CD14-positive monocyte (primary cell): ENCODE measurements at regions not wholly inside any gene's neighbourhood (a gene's known extent, or its start where the extent isn't known, plus 50 kb on each side); places are given as distances from the start of the nearest gene placed in this dataset.

ENCODE experiments used
- DNase-seq, 3 donors: peaks; one replicate each; pipeline ENCODE4 v3.0.0-alpha.2; 2011 to 2022
- H2AFZ ChIP-seq: 2 replicates; pipeline ENCODE4 v1.6.0; 2012; ENCODE audit warnings: mild to moderate bottlenecking, low read depth, low read length, inconsistent platforms; ENCODE audit not compliant: insufficient read depth, poor library complexity, severe bottlenecking
- H3K27ac ChIP-seq, 2 donors: 1 replicate in 1 of 2; 2 replicates in 1 of 2; pipeline ENCODE4 v1.5.1; 2012 to 2013; ENCODE audit warnings: low read length in 2 of 2, control low read depth in 1 of 2, inconsistent platforms in 1 of 2, low read depth in 1 of 2, mild to moderate bottlenecking in 1 of 2
- H3K27me3 ChIP-seq, 2 donors: one replicate each; pipeline versions ENCODE4 v1.6.0 to v1.6.1; 2011 to 2013; ENCODE audit warnings: low read length in 2 of 2; ENCODE audit not compliant: control insufficient read depth in 2 of 2, insufficient read depth in 2 of 2
- H3K36me3 ChIP-seq, 2 donors: replicated peaks in 1 of 2; 1 replicate in 1 of 2; 2 replicates in 1 of 2; pipeline versions ENCODE4 v1.5.1 to v1.6.1; 2012 to 2013; ENCODE audit warnings: low read length in 2 of 2, control low read depth in 1 of 2, inconsistent platforms in 1 of 2, mild to moderate bottlenecking in 1 of 2; ENCODE audit not compliant: insufficient read depth in 2 of 2, control insufficient read depth in 1 of 2
- H3K4me1 ChIP-seq, 2 donors: 1 replicate in 1 of 2; 2 replicates in 1 of 2; pipeline versions ENCODE4 v1.5.1 to v1.6.1; 2012 to 2013; ENCODE audit warnings: low read length in 2 of 2, control low read depth in 1 of 2, inconsistent platforms in 1 of 2, mild to moderate bottlenecking in 1 of 2, moderate library complexity in 1 of 2; ENCODE audit not compliant: insufficient read depth in 2 of 2, control insufficient read depth in 1 of 2
- H3K4me2 ChIP-seq: replicated peaks from 2 replicates; pipeline ENCODE3; 2012; ENCODE audit warnings: low read length, moderate library complexity, mild to moderate bottlenecking; ENCODE audit not compliant: poor library complexity, severe bottlenecking; ENCODE audit errors: extremely low read depth
- H3K4me3 ChIP-seq, 3 experiments: fragments of 200-600 bp in 1 of 3; sonication (generic) in 1 of 3; replicated peaks in 1 of 3; 1 replicate in 2 of 3; 2 replicates in 1 of 3; pipeline ENCODE4 v1.5.1; 2011 to 2013; ENCODE audit warnings: low read length in 3 of 3, mild to moderate bottlenecking in 3 of 3, control low read depth in 2 of 3, low read depth in 2 of 3, inconsistent platforms in 1 of 3, moderate library complexity in 1 of 3
- H3K79me2 ChIP-seq: 2 replicates; pipeline ENCODE4 v1.6.0; 2012; ENCODE audit warnings: mild to moderate bottlenecking, control low read depth, inconsistent platforms, low read length, moderate library complexity; ENCODE audit not compliant: insufficient read depth
- H3K9ac ChIP-seq: 2 replicates; pipeline ENCODE4 v1.6.0; 2017; ENCODE audit warnings: low read length, mild to moderate bottlenecking; ENCODE audit not compliant: insufficient read depth, poor library complexity, severe bottlenecking
- H3K9me3 ChIP-seq, 2 donors: replicated peaks in 1 of 2; 1 replicate in 1 of 2; 2 replicates in 1 of 2; pipeline versions ENCODE4 v1.5.1 to v1.6.1; 2012 to 2013; ENCODE audit warnings: low read length in 2 of 2, control low read depth in 1 of 2; ENCODE audit not compliant: control insufficient read depth in 1 of 2, insufficient read depth in 1 of 2
- H4K20me1 ChIP-seq: 2 replicates; pipeline ENCODE4 v1.6.0; 2012; ENCODE audit warnings: mild to moderate bottlenecking, low read length, control low read depth, moderate library complexity; ENCODE audit not compliant: insufficient read depth
- H3K27ac Mint-ChIP-seq, 7 donors: one replicate each; pipeline ENCODE4 v1.8.0; 2020; ENCODE audit warnings: mild to moderate bottlenecking in 7 of 7, mixed read lengths in 7 of 7, moderate library complexity in 6 of 7, inconsistent platforms in 2 of 7
- H3K27me3 Mint-ChIP-seq, 3 donors: one replicate each; pipeline ENCODE4 v1.8.0; 2021 to 2022; ENCODE audit warnings: low read depth in 3 of 3, mild to moderate bottlenecking in 3 of 3, mixed read lengths in 3 of 3, moderate library complexity in 3 of 3, inconsistent platforms in 1 of 3
- H3K36me3 Mint-ChIP-seq, 2 donors: one replicate each; pipeline ENCODE4 v1.8.0; 2020; ENCODE audit warnings: mixed read lengths in 2 of 2, inconsistent platforms in 1 of 2, mild to moderate bottlenecking in 1 of 2
- H3K4me1 Mint-ChIP-seq: one replicate; pipeline ENCODE4 v1.8.0; 2020; ENCODE audit warnings: mild to moderate bottlenecking, mixed read lengths
- H3K4me3 Mint-ChIP-seq, 2 donors: one replicate each; pipeline ENCODE4 v1.8.0; 2020; ENCODE audit warnings: mild to moderate bottlenecking in 2 of 2, mixed read lengths in 2 of 2, moderate library complexity in 1 of 2
- H3K9me3 Mint-ChIP-seq, 7 donors: one replicate each; pipeline ENCODE4 v1.8.0; 2020 to 2022; ENCODE audit warnings: mixed read lengths in 7 of 7, mild to moderate bottlenecking in 6 of 7, moderate library complexity in 6 of 7, inconsistent platforms in 2 of 7
- CTCF ChIP-seq: fragments of 200-600 bp; IDR thresholded peaks from one replicate; pipeline ENCODE4 v1.8.0; 2022; ENCODE audit warnings: antibody characterized with exemption, mild to moderate bottlenecking
- WGBS: methylation state at CpG from one replicate; pipeline ENCODE4 v1.1.5; 2013; ENCODE audit warnings: missing lambda C conversion rate; ENCODE audit not compliant: insufficient coverage; 5-methylcytosine and 5-hydroxymethylcytosine counted together
- intact Hi-C, 2 donors: fragments of 100-400 bp; cut with micrococcal nuclease; formaldehyde crosslinking; loops; one replicate each; pipeline versions ENCODE4 v1.15.0 to v1.15.1; 2023

DNA sequence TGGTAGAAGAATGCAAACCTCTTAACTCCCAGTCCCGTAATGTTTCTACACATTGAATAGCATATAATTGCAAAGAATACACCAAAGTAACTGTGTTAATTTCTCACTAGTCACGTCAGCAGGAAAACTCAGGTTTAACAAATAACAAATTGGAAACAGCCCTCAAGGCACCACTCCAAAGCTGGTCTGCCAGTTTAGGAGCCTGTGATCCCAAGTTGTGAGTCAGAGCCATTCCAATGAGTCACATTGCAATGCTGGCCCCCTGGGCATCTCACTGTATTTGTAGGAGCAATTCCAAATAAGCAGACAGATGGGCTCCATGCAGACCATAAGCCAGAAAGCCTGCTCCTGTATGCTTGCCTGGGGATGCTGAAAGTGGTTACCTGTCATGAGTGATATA, 143.2 kb upstream of the SETBP1 start:
- WGBS = 100% methylated on average over 1 of the region's 2 CpGs
- H3K4me1 ChIP-seq = peaks cover 0 to 4% of the 10 kb centered on the region in 2 donors
- Mint-ChIP-seq H3K36me3 (no peaks in the 10 kb centered on the region), H3K9me3 (peaks cover 0 to 2% (median 0%) of the 10 kb centered on the region in 7 donors), H3K4me1 (peaks cover 2% of the 10 kb centered on the region), H3K4me3 (no peak overlapping the region), H3K27me3 (no peaks in the 10 kb centered on the region), H3K27ac (no peak overlapping the region)
- no peak for TF ChIP-seq CTCF
- DNase-seq = no peak
- no peak overlapping the region for H3K4me3 ChIP-seq
- no peak overlapping the region for H3K9ac ChIP-seq
- no peaks in the 10 kb centered on the region for H4K20me1 ChIP-seq
- H3K9me3 ChIP-seq = no peaks in the 10 kb centered on the region
- no peak overlapping the region for H2AFZ ChIP-seq
- no peak overlapping the region for H3K4me2 ChIP-seq
- intact Hi-C loops = no loop called here
- H3K27me3 ChIP-seq = no peaks in the 10 kb centered on the region
- no peak overlapping the region for H3K27ac ChIP-seq
- H3K79me2 ChIP-seq = no peaks in the 10 kb centered on the region
- H3K36me3 ChIP-seq = no peaks in the 10 kb centered on the region

- no peak overlapping the region for H3K9ac ChIP-seq
- no peak overlapping the region for H3K27ac ChIP-seq
- no peaks in the 10 kb centered on the region for H3K27me3 ChIP-seq
- H3K4me2 ChIP-seq = no peak overlapping the region
- Mint-ChIP-seq H3K27ac (no peak overlapping the region), H3K4me1 (no peaks in the 10 kb centered on the region), H3K9me3 (peaks cover 0 to under 1% (median 0%) of the 10 kb centered on the region in 7 donors), H3K36me3 (no peaks in the 10 kb centered on the region), H3K4me3 (no peak overlapping the region), H3K27me3 (no peaks in the 10 kb centered on the region)
- no peak for DNase-seq
- H3K9me3 ChIP-seq = no peaks in the 10 kb centered on the region
- no peaks in the 10 kb centered on the region for H3K4me1 ChIP-seq
- no peaks in the 10 kb centered on the region for H4K20me1 ChIP-seq
- H3K4me3 ChIP-seq = no peak overlapping the region
- H3K36me3 ChIP-seq = no peaks in the 10 kb centered on the region
- WGBS = 90% methylated on average over 3 of the region's 3 CpGs
- intact Hi-C loops = no loop called here
- TF ChIP-seq CTCF = no peak
- H2AFZ ChIP-seq = no peak overlapping the region
- H3K79me2 ChIP-seq = no peaks in the 10 kb centered on the region
Observed at GRCh38 chr18:44539926-44540325, 140.8 kb upstream of the SETBP1 start.
